Activated CD4-positive, alpha-beta T cell treated with anti-CD3 and anti-CD28 coated beads, Interleukin-2, amount 10 ng/mL, durations not matched to agents 7 days and 5 days (primary cell): ENCODE measurements at regions not wholly inside any gene's neighbourhood (a gene's known extent, or its start where the extent isn't known, plus 50 kb on each side); places are given as distances from the start of the nearest gene placed in this dataset.

ENCODE experiments used
- CTCF ChIA-PET: fragments of 350-600 bp; sonication (Branson Sonifier 250); formaldehyde crosslinking; loops from one replicate; lab custom pipeline; 2021; ENCODE audit warnings: antibody characterized with exemption; lab: Charles Lee
- POLR2A ChIA-PET: fragments of 350-600 bp; sonication (Branson Sonifier 250); formaldehyde crosslinking; loops from one replicate; lab custom pipeline; 2021; ENCODE audit warnings: antibody characterized with exemption; lab: Charles Lee
- DNase-seq: peaks from one replicate; pipeline ENCODE4 v3.0.0-alpha.2; 2020
- H3K27ac Mint-ChIP-seq: one replicate; pipeline ENCODE4 v1.8.0; 2021; ENCODE audit warnings: mild to moderate bottlenecking, moderate library complexity, mixed read lengths
- H3K27me3 Mint-ChIP-seq: one replicate; pipeline ENCODE4 v1.8.0; 2021; ENCODE audit warnings: mixed read lengths
- H3K36me3 Mint-ChIP-seq: one replicate; pipeline ENCODE4 v1.8.0; 2021; ENCODE audit warnings: low read depth, mixed read lengths
- H3K4me1 Mint-ChIP-seq: one replicate; pipeline ENCODE4 v1.8.0; 2021; ENCODE audit warnings: mixed read lengths
- H3K4me3 Mint-ChIP-seq: one replicate; pipeline ENCODE4 v1.8.0; 2021; ENCODE audit warnings: mild to moderate bottlenecking, moderate library complexity, mixed read lengths
- H3K9me3 Mint-ChIP-seq: one replicate; pipeline ENCODE4 v1.8.0; 2021; ENCODE audit warnings: mixed read lengths

DNA sequence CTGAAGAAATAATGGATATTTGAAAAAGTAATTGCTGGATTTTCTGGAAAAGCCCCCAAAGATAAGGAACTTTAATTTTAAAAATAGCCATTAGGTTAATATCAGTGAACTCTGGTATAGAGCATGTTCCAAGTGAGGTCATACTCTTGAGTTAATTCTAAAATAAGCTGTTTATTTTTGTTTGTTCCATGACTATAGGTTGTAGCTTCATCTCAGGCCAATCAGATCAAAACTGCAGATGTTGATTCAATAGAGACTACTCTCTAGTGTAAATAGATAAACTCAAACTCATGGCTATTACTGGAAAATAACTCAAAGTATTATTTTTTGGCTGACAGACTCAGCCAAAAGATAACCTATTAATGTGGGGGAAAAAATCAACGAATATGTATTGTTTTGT is 815.1 kb downstream of the DIAPH3 start:
- ChIA-PET CTCF (no interaction called here), POLR2A (no interaction called here)
- no peaks in the 10 kb centered on the region for H3K36me3 Mint-ChIP-seq
- DNase-seq: no peak
- H3K9me3 Mint-ChIP-seq: no peaks in the 10 kb centered on the region
- no peak overlapping the region for H3K27ac Mint-ChIP-seq
- no peaks in the 10 kb centered on the region for H3K4me1 Mint-ChIP-seq
- H3K27me3 Mint-ChIP-seq: peaks cover 3% of the 10 kb centered on the region
- H3K4me3 Mint-ChIP-seq: no peak overlapping the region

DNA sequence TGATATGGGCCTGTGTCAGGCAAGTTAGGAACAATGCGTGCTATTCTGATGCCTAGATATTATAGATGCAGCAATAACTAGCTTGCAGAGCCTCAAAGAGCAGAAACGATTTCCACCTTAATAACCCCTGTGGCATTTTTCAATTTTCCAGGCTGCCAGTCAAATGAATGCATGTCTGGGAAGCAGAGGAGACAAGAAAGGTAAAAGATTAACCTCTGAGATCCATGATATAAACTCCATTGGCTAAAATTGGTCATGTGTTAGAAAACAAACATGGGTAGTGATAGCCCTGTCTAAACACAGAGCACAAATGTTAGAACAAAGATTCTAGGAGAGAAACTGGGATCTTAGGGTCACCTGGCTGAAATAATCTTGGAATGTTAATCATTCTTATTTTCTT is 811.1 kb downstream of the DIAPH3 start:
- ChIA-PET CTCF (no interaction called here), POLR2A (no interaction called here)
- H3K4me1 Mint-ChIP-seq: no peaks in the 10 kb centered on the region

DNA sequence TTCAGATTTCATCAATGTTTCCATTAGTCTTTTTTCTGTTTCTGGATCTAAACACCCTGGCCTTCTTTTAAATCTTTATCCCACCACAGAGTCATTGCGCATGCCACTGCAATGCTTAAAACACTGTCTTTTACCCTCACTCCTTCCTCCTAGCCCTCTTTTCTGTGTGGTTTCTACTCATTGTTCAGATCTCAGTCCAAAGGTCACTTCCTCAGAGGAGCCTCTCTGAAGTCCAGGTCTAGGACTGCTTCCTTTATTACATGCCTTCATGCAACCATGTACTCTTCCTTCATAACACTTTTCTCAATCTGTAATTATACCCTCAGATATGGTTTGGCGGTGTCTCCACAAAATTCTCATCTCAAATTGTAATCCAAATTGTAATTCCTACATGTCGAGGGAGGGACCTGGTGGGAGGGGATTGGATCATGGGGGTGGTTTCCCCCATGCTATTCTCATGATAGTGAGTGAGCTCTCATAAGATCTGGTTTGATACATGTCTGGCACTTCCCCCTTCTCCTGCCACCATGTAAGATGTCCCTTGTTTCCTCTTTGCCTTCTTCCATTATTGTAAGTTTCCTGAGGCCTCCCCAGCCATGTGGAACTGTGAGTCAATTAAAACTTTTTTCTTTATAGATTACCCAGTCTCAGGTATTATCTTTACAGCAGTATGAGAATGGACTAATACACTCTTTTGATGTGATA is 808.9 kb downstream of the DIAPH3 start:
- POLR2A ChIA-PET: no interaction called here

More for the DNA sequence above, 811.1 kb downstream of the DIAPH3 start:
- no peaks in the 10 kb centered on the region for H3K9me3 Mint-ChIP-seq
- no peaks in the 10 kb centered on the region for H3K36me3 Mint-ChIP-seq
- DNase-seq: no peak
- no peak overlapping the region for H3K27ac Mint-ChIP-seq
- H3K4me3 Mint-ChIP-seq: no peak overlapping the region
- H3K27me3 Mint-ChIP-seq: peaks cover 3% of the 10 kb centered on the region

DNA sequence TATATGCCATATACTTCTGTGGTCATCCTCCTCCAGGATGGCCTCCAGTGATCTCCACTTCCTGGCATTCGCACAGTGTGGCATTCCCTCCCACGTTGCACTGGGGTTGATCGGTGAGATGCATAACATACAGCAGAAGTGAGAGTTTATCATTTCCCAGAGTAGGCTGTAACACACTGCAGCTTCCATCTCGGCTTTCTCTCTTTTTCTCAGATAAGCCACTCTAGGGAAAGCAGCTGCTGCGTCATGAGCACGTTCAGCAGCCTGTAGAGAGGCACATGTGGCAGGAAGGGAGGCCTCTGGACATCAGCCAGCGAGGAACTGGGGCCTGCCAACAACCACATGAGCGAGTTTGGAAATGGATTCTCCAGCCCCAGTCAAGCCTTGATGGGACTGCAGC is 807.1 kb downstream of the DIAPH3 start:
- ChIA-PET POLR2A (no interaction called here), CTCF (no interaction called here)
- no peaks in the 10 kb centered on the region for H3K9me3 Mint-ChIP-seq
- no peak for DNase-seq
- peaks cover 2% of the 10 kb centered on the region for H3K4me1 Mint-ChIP-seq
- no peaks in the 10 kb centered on the region for H3K27me3 Mint-ChIP-seq
- no peak overlapping the region for H3K4me3 Mint-ChIP-seq
- H3K27ac Mint-ChIP-seq: no peak overlapping the region
- H3K36me3 Mint-ChIP-seq: no peaks in the 10 kb centered on the region

More for the DNA sequence above, 808.9 kb downstream of the DIAPH3 start:
- H3K4me3 Mint-ChIP-seq: no peak overlapping the region
- no peaks in the 10 kb centered on the region for H3K36me3 Mint-ChIP-seq
- no peaks in the 10 kb centered on the region for H3K4me1 Mint-ChIP-seq
- no peak for DNase-seq
- CTCF ChIA-PET: no interaction called here
- H3K27me3 Mint-ChIP-seq: peaks cover 3% of the 10 kb centered on the region
- no peak overlapping the region for H3K27ac Mint-ChIP-seq
- H3K9me3 Mint-ChIP-seq: no peaks in the 10 kb centered on the region

DNA sequence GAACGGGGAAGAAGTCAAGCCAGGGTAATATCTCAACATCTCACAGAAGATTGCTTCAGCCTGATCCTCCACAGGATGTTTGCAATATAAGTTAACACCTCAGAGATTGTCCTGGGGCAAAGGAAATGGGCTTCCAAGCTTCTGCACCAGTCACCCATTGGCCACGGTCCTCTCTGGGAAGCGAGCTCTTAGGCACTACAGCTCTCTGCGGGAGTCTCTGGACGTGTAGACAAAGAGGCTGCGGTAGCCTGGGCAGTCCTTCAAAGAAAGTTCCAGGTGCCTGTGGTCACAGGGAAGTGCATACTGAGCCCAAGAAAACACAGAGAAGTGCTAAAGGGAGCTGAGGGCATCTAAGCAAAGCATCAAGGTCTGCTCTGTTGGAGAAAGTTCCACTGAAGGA is 805.7 kb downstream of the DIAPH3 start:
- H3K36me3 Mint-ChIP-seq: no peaks in the 10 kb centered on the region

DNA sequence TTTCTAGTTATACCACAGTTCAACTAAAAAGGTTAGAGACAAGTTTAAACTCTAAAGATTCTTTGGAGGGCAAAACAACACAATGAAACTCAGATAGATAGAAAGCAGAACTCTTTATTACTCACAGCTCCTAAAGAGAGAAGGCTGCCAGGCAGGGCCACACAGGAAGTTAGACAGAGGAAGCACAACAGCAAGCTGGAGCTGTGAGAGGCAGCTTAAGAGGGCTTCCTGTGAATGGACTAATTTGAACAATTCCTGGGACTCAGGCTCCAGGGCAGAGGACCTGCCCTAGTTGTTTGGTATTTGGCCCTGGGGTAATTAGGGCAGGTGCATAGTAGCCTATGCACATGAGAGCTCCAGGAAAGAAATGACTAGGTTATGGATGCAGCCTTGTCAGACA is 803.6 kb downstream of the DIAPH3 start:
- Mint-ChIP-seq H3K9me3 (no peaks in the 10 kb centered on the region), H3K27me3 (peaks cover 2% of the 10 kb centered on the region), H3K27ac (no peak overlapping the region), H3K4me3 (no peak overlapping the region), H3K4me1 (peaks cover 2% of the 10 kb centered on the region), H3K36me3 (no peaks in the 10 kb centered on the region)
- peak; percentile 7 for DNase-seq
- POLR2A ChIA-PET: no interaction called here
- CTCF ChIA-PET: no interaction called here

More for the DNA sequence above, 805.7 kb downstream of the DIAPH3 start:
- DNase-seq: no peak
- no peaks in the 10 kb centered on the region for H3K27me3 Mint-ChIP-seq
- no peak overlapping the region for H3K4me3 Mint-ChIP-seq
- peaks cover 2% of the 10 kb centered on the region for H3K4me1 Mint-ChIP-seq
- ChIA-PET CTCF (no interaction called here), POLR2A (no interaction called here)
- no peak overlapping the region for H3K27ac Mint-ChIP-seq
- no peaks in the 10 kb centered on the region for H3K9me3 Mint-ChIP-seq

DNA sequence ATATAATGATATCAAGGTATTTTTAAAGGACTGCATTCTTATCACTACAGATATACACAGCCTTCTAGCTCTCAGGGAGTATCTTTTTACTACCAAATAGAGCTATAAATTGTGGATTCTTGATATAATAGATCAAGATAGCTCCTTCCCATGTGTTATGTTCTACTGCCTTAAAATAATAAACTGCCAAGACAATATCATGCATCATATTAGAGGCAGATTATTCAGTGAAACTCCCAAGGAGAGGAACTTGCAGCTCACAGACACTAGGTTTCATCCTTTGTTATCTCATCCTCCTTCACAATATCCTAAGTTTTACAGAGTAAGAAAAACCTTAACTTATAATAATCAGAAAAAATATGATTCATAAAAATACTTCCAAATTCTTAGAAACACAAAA is 802.8 kb downstream of the DIAPH3 start:
- no peak for DNase-seq
- no peak overlapping the region for H3K4me3 Mint-ChIP-seq
- no peak overlapping the region for H3K27ac Mint-ChIP-seq
- POLR2A ChIA-PET: no interaction called here
- H3K4me1 Mint-ChIP-seq: peaks cover 2% of the 10 kb centered on the region
- no peaks in the 10 kb centered on the region for H3K9me3 Mint-ChIP-seq
- H3K36me3 Mint-ChIP-seq: no peaks in the 10 kb centered on the region
- CTCF ChIA-PET: no interaction called here
- H3K27me3 Mint-ChIP-seq: peaks cover 2% of the 10 kb centered on the region

DNA sequence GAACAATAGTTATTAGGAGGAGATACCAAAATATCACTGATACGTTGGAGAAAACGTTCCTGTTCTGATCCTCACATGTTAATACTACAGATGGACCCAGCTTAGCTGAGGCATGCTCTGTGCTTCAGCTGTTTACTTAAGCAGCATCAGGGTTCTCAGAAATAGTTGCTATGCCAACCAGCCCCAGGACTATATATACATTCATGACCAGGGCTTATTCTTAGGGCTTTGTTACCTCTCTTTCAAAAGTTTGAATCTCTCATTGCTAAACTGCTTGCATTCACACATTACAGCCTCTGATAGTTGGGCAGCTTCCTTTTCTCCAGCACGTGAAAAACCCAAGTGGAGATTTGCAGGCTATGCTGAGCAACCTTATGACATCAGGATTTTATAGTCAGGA is 800.4 kb downstream of the DIAPH3 start:
- H3K27me3 Mint-ChIP-seq: peaks cover 2% of the 10 kb centered on the region
- no peak overlapping the region for H3K27ac Mint-ChIP-seq
- H3K4me1 Mint-ChIP-seq: peaks cover 2% of the 10 kb centered on the region
- no peak for DNase-seq
- no peaks in the 10 kb centered on the region for H3K9me3 Mint-ChIP-seq
- no peaks in the 10 kb centered on the region for H3K36me3 Mint-ChIP-seq
- ChIA-PET CTCF (no interaction called here), POLR2A (no interaction called here)
- H3K4me3 Mint-ChIP-seq: no peak overlapping the region

DNA sequence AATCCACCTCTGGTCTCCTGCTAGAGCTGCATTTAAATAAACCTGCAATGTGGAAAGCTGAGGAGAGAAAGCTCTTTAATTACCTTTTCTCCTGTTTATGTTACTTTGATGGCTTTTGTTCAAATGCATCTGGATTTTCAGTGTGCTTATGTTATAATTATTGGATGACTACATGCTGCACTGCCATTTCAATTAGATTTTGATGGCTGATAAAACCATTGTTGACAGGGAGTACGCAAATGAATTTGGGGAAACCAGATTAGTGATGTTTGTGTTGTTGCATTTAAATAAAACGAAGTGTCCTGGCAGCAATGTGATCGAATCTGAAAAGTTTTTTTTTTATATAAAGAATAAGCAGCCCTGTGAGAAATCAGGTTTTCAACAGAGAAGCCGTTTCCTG is 799.8 kb downstream of the DIAPH3 start:
- H3K9me3 Mint-ChIP-seq: no peaks in the 10 kb centered on the region
- no peaks in the 10 kb centered on the region for H3K36me3 Mint-ChIP-seq
- ChIA-PET CTCF (no interaction called here), POLR2A (no interaction called here)
- H3K27me3 Mint-ChIP-seq: peaks cover 8% of the 10 kb centered on the region
- no peak overlapping the region for H3K4me3 Mint-ChIP-seq
- H3K27ac Mint-ChIP-seq: no peak overlapping the region
- peaks cover 2% of the 10 kb centered on the region for H3K4me1 Mint-ChIP-seq
- DNase-seq: no peak

DNA sequence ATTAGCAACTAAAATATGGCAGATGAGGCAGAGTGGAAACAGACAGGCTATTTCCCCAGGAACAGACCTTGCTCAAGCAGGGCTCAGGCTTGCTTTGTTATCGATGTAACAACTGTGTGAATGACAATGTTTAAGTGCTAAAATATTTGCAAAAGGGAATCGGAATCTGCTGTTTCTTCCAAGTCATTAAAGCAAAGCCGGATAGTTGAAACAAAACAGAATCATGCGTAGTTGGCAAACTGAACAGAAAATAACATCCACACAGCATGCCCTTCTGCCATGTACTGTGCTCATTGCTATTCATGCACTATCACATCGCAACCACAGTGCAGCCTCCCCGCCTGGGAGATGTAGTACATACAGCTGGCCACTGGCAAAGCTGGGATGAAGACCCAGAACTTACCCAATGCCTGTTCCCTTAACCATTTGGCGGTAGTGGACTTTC is 799.1 kb downstream of the DIAPH3 start:
- H3K9me3 Mint-ChIP-seq: no peaks in the 10 kb centered on the region
- no peak overlapping the region for H3K4me3 Mint-ChIP-seq
- H3K36me3 Mint-ChIP-seq: no peaks in the 10 kb centered on the region
- ChIA-PET POLR2A (no interaction called here), CTCF (no interaction called here)
- peaks cover 10% of the 10 kb centered on the region for H3K27me3 Mint-ChIP-seq
- peaks cover 2% of the 10 kb centered on the region for H3K4me1 Mint-ChIP-seq
- DNase-seq: no peak
- no peak overlapping the region for H3K27ac Mint-ChIP-seq

DNA sequence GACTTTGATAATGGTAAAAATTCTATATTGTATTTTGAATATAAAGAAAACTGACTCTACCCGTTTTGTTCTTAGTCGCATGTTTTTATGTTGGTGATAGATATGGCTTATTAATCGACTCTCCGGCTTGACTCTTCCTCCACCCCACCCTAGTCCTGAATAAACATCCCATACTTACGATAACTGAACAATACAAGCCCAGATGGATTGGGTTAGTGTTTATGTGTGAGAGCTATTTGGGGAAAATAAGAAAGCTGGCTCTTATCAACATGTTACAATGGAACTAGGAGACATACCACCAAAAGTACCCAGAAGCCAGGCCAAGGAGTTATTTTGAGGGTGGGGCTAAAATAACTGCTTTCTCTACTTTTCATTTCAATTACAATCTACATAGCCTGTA is 796.3 kb downstream of the DIAPH3 start:
- Mint-ChIP-seq H3K27ac (no peak overlapping the region), H3K36me3 (no peaks in the 10 kb centered on the region), H3K9me3 (no peaks in the 10 kb centered on the region), H3K4me1 (no peaks in the 10 kb centered on the region), H3K27me3 (peaks cover 13% of the 10 kb centered on the region), H3K4me3 (no peak overlapping the region)
- POLR2A ChIA-PET: no interaction called here
- CTCF ChIA-PET: no interaction called here
- no peak for DNase-seq

DNA sequence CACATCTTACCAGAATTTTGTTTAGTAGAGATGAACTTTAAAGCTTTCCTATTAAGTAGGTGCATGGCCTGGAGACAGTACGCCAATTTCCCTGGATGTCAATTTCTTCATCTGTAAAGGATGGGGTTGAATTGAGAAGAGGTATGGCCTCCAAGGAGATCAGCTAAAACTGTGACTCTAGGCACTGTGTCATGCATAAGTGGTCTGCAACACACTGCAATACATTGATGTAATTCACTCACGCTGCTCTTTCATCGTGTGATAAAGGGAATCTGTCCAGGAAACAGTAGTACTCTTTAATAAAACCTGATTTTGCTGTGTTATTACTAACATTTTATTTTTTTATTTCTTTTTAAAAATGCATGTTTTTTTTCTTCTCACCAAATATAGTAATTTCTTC is 795.8 kb downstream of the DIAPH3 start:
- Mint-ChIP-seq H3K27me3 (peaks cover 13% of the 10 kb centered on the region), H3K9me3 (no peaks in the 10 kb centered on the region), H3K4me1 (no peaks in the 10 kb centered on the region), H3K36me3 (no peaks in the 10 kb centered on the region), H3K4me3 (no peak overlapping the region), H3K27ac (no peak overlapping the region)
- DNase-seq: no peak
- ChIA-PET POLR2A (no interaction called here), CTCF (no interaction called here)

DNA sequence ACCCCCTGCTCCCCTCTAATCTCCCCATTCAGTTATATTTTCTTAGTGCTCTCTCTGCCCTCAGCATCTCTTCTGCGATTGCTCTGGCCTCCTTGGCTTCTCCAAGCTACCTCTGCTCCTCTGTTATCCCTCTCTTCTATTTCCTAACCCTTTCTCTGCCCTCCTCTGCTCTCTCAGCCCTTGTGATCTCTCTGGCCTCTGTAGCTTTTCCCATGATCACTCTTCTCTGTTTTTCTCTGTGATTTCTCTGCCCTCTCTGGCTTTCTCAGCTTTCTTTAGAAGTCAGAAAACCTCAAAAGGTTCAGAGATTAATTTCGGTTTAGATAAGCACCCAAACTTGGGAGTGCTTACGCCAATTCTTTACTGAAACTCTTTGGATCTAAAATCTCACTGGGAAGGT is 795.0 kb downstream of the DIAPH3 start:
- POLR2A ChIA-PET: no interaction called here
- Mint-ChIP-seq H3K36me3 (no peaks in the 10 kb centered on the region), H3K27me3 (peaks cover 15% of the 10 kb centered on the region), H3K9me3 (no peaks in the 10 kb centered on the region), H3K27ac (no peak overlapping the region), H3K4me3 (no peak overlapping the region), H3K4me1 (no peaks in the 10 kb centered on the region)
- CTCF ChIA-PET: no interaction called here
- DNase-seq: no peak

DNA sequence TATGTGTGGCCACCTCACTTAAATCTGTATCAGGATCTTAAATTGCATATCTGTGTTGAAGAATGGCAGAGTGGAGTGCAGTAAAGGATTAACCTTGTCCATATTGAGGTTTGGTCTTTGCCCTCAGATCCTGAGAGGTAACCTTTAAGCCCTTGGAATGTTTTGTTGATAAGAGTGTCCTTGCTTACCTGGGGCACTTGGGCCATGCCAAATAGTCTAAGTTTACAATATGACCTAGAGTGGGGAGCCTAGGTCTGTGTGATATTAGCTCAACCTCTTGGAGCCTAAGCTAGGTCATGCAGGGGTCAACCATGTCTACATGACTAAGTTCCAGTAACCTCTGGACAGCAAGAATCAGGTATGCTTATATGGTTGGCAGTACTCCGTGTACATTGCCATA is 792.5 kb downstream of the DIAPH3 start:
- Mint-ChIP-seq H3K9me3 (no peaks in the 10 kb centered on the region), H3K27me3 (peaks cover 25% of the 10 kb centered on the region), H3K4me1 (no peaks in the 10 kb centered on the region), H3K4me3 (no peak overlapping the region), H3K27ac (no peak overlapping the region), H3K36me3 (no peaks in the 10 kb centered on the region)
- no peak for DNase-seq
- ChIA-PET CTCF (no interaction called here), POLR2A (no interaction called here)
